Neural cell (in vitro differentiated cells): ENCODE measurements at regions not wholly inside any gene's neighbourhood (a gene's known extent, or its start where the extent isn't known, plus 50 kb on each side); places are given as distances from the start of the nearest gene placed in this dataset.

Experiments used
- CTCF ChIP-seq: fragments of 450-650 bp; IDR thresholded peaks from 2 replicates; pipeline ENCODE4 v1.5.1; 2014; ENCODE audit warnings: antibody characterized with exemption, mild to moderate bottlenecking, moderate library complexity; ENCODE audit not compliant: poor library complexity, severe bottlenecking
- EP300 ChIP-seq: fragments of 450-650 bp; conservative IDR thresholded peaks from 2 replicates; pipeline ENCODE4 v1.6.1; 2014; ENCODE audit warnings: antibody characterized with exemption, mild to moderate bottlenecking, moderate library complexity; ENCODE audit not compliant: poor library complexity, severe bottlenecking
- EZH2 ChIP-seq: fragments of 200-600, 300-800 bp; shearing (Covaris generic), sonication (generic); IDR thresholded peaks from 2 replicates; pipeline ENCODE4 v1.6.1; 2014; ENCODE audit warnings: antibody characterized with exemption, low read length, borderline replicate concordance, mild to moderate bottlenecking; ENCODE audit not compliant: insufficient read depth, poor library complexity, severe bottlenecking
- MXI1 ChIP-seq: fragments of 450-650 bp; conservative IDR thresholded peaks from 2 replicates; pipeline ENCODE4 v1.6.1; 2014; ENCODE audit warnings: antibody characterized with exemption, mild to moderate bottlenecking; ENCODE audit not compliant: poor library complexity, severe bottlenecking
- POLR2AphosphoS5 ChIP-seq: IDR thresholded peaks from 2 replicates; pipeline ENCODE4 v1.6.1; 2012
- RAD21 ChIP-seq: fragments of 450-650 bp; conservative IDR thresholded peaks from 2 replicates; pipeline ENCODE4 v1.6.1; 2014; ENCODE audit warnings: antibody characterized with exemption, mild to moderate bottlenecking, moderate library complexity
- REST ChIP-seq: IDR thresholded peaks from 2 replicates; pipeline ENCODE4 v1.6.1; 2012; ENCODE audit warnings: borderline replicate concordance
- SMC3 ChIP-seq: fragments of 450-650 bp; conservative IDR thresholded peaks from 2 replicates; pipeline ENCODE4 v1.6.1; 2014; ENCODE audit warnings: antibody characterized with exemption, mild to moderate bottlenecking, moderate library complexity; ENCODE audit not compliant: poor library complexity
- TAF1 ChIP-seq: IDR thresholded peaks from 2 replicates; pipeline ENCODE4 v1.6.1; 2012; ENCODE audit warnings: low read depth

GRCh38 chr7:21261627-21262594 is 166.0 kb upstream of the SP4 start:
- TF ChIP-seq CTCF (peak; percentile 54), RAD21 (peak; percentile 25), REST (no peak), SMC3 (peak; percentile 60), EZH2 (no peak), POLR2AphosphoS5 (no peak), MXI1 (no peak), TAF1 (no peak), EP300 (no peak)
